ENCODE measurements at regions not wholly inside any gene's neighbourhood (a gene's known extent, or its start where the extent isn't known, plus 50 kb on each side); places are given as distances from the start of the nearest gene placed in this dataset.

DNA sequence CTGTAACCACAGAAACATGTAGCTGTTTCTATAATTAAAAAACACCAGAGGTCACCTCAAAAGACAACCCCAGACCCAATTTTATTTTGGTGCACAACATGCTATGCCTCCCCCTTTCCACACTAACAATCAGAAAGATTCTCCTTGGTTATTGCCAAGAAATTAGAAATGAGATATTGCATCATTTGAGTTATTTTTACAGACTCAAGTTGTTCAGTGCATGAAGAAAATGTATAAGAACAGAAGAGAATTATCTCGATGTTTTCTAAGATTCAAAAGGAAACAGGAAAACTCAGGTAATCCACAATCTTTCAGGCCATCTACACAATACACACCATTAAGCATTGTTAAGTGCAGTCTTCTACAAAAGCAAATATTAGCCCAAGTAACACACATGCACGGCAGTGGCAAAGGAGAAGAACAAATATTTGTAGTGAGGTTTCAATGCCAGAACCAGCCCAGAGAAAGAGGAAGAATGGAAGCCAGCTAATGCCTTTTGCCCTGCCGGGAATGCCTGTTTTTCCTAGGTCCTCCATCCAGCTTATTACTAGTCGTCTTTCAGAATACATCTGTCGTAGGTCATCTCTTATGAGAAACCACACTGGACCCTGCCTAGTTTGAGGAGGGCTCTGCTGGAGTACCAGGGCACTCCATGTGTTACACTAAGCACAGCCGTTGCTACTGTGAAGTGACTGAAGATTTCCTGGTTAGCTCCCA lies 67.6 kb upstream of the C1GALT1 start:
- TF ChIP-seq SNAI2 (CRISPR knock-in tag; IDR thresholded peaks at IDR 0.05), result no peak
- no peak for TF ChIP-seq GLIS3 (CRISPR knock-in tag; IDR thresholded peaks at IDR 0.05)
- TF ChIP-seq ZFP3 (CRISPR knock-in tag; IDR thresholded peaks at IDR 0.05), result no peak
- no peak for TF ChIP-seq ZNF565 (CRISPR knock-in tag; conservative IDR thresholded peaks at IDR 0.05; ENCODE audit: low read depth)
- TF ChIP-seq, protein P1, sequence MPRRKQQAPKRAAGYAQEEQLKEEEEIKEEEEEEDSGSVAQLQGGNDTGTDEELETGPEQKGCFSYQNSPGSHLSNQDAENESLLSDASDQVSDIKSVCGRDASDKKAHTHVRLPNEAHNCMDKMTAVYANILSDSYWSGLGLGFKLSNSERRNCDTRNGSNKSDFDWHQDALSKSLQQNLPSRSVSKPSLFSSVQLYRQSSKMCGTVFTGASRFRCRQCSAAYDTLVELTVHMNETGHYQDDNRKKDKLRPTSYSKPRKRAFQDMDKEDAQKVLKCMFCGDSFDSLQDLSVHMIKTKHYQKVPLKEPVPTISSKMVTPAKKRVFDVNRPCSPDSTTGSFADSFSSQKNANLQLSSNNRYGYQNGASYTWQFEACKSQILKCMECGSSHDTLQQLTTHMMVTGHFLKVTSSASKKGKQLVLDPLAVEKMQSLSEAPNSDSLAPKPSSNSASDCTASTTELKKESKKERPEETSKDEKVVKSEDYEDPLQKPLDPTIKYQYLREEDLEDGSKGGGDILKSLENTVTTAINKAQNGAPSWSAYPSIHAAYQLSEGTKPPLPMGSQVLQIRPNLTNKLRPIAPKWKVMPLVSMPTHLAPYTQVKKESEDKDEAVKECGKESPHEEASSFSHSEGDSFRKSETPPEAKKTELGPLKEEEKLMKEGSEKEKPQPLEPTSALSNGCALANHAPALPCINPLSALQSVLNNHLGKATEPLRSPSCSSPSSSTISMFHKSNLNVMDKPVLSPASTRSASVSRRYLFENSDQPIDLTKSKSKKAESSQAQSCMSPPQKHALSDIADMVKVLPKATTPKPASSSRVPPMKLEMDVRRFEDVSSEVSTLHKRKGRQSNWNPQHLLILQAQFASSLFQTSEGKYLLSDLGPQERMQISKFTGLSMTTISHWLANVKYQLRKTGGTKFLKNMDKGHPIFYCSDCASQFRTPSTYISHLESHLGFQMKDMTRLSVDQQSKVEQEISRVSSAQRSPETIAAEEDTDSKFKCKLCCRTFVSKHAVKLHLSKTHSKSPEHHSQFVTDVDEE (CRISPR knock-in tag; IDR thresholded peaks at IDR 0.05), result no peak
- no peak for TF ChIP-seq ARNTL (CRISPR knock-in tag; IDR thresholded peaks at IDR 0.05; ENCODE audit: borderline replicate concordance, low read depth)
- no peak for TF ChIP-seq BACH2 (CRISPR knock-in tag; IDR thresholded peaks at IDR 0.05; ENCODE audit: borderline replicate concordance)
- TF ChIP-seq, protein P2, sequence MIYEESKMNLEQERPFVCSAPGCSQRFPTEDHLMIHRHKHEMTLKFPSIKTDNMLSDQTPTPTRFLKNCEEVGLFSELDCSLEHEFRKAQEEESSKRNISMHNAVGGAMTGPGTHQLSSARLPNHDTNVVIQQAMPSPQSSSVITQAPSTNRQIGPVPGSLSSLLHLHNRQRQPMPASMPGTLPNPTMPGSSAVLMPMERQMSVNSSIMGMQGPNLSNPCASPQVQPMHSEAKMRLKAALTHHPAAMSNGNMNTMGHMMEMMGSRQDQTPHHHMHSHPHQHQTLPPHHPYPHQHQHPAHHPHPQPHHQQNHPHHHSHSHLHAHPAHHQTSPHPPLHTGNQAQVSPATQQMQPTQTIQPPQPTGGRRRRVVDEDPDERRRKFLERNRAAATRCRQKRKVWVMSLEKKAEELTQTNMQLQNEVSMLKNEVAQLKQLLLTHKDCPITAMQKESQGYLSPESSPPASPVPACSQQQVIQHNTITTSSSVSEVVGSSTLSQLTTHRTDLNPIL (CRISPR knock-in tag; IDR thresholded peaks at IDR 0.05; ENCODE audit: low read depth), result no peak
- TF ChIP-seq TCF4 (CRISPR knock-in tag; IDR thresholded peaks at IDR 0.05; ENCODE audit: borderline replicate concordance), result no peak
- TF ChIP-seq, protein P3, sequence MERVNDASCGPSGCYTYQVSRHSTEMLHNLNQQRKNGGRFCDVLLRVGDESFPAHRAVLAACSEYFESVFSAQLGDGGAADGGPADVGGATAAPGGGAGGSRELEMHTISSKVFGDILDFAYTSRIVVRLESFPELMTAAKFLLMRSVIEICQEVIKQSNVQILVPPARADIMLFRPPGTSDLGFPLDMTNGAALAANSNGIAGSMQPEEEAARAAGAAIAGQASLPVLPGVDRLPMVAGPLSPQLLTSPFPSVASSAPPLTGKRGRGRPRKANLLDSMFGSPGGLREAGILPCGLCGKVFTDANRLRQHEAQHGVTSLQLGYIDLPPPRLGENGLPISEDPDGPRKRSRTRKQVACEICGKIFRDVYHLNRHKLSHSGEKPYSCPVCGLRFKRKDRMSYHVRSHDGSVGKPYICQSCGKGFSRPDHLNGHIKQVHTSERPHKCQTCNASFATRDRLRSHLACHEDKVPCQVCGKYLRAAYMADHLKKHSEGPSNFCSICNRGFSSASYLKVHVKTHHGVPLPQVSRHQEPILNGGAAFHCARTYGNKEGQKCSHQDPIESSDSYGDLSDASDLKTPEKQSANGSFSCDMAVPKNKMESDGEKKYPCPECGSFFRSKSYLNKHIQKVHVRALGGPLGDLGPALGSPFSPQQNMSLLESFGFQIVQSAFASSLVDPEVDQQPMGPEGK (CRISPR knock-in tag; IDR thresholded peaks at IDR 0.05; ENCODE audit: borderline replicate concordance), result no peak
- no peak for TF ChIP-seq ESRRG (CRISPR knock-in tag; IDR thresholded peaks at IDR 0.05)
- TF ChIP-seq ZNF70 (CRISPR knock-in tag; IDR thresholded peaks at IDR 0.05), result no peak
- no peak for TF ChIP-seq ISL1 (CRISPR knock-in tag; IDR thresholded peaks at IDR 0.05)
- TF ChIP-seq CSDC2 (CRISPR knock-in tag; IDR thresholded peaks at IDR 0.05), result no peak
- TF ChIP-seq, protein P4, sequence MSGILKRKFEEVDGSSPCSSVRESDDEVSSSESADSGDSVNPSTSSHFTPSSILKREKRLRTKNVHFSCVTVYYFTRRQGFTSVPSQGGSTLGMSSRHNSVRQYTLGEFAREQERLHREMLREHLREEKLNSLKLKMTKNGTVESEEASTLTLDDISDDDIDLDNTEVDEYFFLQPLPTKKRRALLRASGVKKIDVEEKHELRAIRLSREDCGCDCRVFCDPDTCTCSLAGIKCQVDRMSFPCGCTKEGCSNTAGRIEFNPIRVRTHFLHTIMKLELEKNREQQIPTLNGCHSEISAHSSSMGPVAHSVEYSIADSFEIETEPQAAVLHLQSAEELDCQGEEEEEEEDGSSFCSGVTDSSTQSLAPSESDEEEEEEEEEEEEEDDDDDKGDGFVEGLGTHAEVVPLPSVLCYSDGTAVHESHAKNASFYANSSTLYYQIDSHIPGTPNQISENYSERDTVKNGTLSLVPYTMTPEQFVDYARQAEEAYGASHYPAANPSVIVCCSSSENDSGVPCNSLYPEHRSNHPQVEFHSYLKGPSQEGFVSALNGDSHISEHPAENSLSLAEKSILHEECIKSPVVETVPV (CRISPR knock-in tag; IDR thresholded peaks at IDR 0.05), result no peak
- ATAC-seq, result no peak

DNA sequence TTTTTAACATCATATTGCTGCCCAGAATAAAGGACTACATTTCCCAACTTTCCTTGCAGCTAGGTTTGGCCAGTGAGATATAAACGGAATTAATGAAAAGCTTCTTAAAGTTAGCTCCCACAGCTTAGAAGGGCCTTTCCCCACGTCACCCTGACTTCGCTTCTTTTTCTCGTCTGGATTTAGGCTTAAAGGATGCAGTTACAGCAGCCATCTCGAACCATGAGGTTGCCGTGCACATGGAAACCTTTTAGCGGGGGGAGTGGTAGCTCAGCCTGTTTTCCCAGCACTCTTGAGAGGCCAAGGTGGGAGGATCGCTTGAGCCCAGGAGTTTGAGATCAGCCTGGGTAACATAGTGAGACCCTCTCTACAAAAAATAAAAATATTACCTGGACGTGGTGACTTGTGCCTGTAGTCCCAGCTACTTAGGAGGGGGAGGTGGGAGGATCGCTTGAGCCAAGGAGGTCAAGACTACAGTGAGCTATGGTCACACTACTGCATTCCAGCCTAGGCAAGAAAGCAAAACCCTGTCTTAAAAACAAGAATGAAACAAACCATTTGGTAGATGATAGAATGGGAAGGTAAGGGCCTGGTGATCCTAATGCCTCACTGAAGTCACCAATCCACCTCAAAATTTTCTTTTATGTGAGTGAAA lies 64.3 kb upstream of the C1GALT1 start:
- no peak for TF ChIP-seq ISL1 (CRISPR knock-in tag; IDR thresholded peaks at IDR 0.05)
- TF ChIP-seq, protein P1 (CRISPR knock-in tag; IDR thresholded peaks at IDR 0.05), result no peak
- no peak for TF ChIP-seq CSDC2 (CRISPR knock-in tag; IDR thresholded peaks at IDR 0.05)
- no peak for TF ChIP-seq GLIS3 (CRISPR knock-in tag; IDR thresholded peaks at IDR 0.05)
- no peak for TF ChIP-seq PPARA (CRISPR knock-in tag; IDR thresholded peaks at IDR 0.05; ENCODE audit: borderline replicate concordance)
- no peak for TF ChIP-seq RARB (CRISPR knock-in tag; IDR thresholded peaks at IDR 0.05)
- TF ChIP-seq ZFP3 (CRISPR knock-in tag; IDR thresholded peaks at IDR 0.05), result no peak
- TF ChIP-seq ZFP30 (CRISPR knock-in tag; IDR thresholded peaks at IDR 0.05), result no peak
- no peak for TF ChIP-seq TCF4 (CRISPR knock-in tag; IDR thresholded peaks at IDR 0.05; ENCODE audit: borderline replicate concordance)
- TF ChIP-seq SNAI2 (CRISPR knock-in tag; IDR thresholded peaks at IDR 0.05), result no peak
- no peak for TF ChIP-seq ZC3H10 (CRISPR knock-in tag; IDR thresholded peaks at IDR 0.05)
- no peak for TF ChIP-seq TOX (CRISPR knock-in tag; IDR thresholded peaks at IDR 0.05; ENCODE audit: borderline replicate concordance)
- no peak for TF ChIP-seq OSR1 (CRISPR knock-in tag; IDR thresholded peaks at IDR 0.05)
- ATAC-seq, result no peak
